Trophoblast cell (in vitro differentiated cells and primary cell): ENCODE measurements at regions not wholly inside any gene's neighbourhood (a gene's known extent, or its start where the extent isn't known, plus 50 kb on each side); places are given as distances from the start of the nearest gene placed in this dataset.
A peak's percentile ranks its signal among the peaks of the same experiment; 100 is the strongest.

Experiments used
- DNase-seq, 2 donors: peaks; one replicate each; pipeline ENCODE4 v3.0.0-alpha.2; 2016
- H2AFZ ChIP-seq: 2 replicates; pipeline ENCODE4 v1.6.1; 2013; ENCODE audit warnings: low read length, moderate library complexity, mild to moderate bottlenecking; ENCODE audit not compliant: insufficient read depth, poor library complexity
- H2AK5ac ChIP-seq: 2 replicates; pipeline ENCODE4 v1.6.1; 2013; ENCODE audit warnings: mild to moderate bottlenecking, low read length
- H2BK120ac ChIP-seq: 2 replicates; pipeline ENCODE4 v1.6.1; 2013; ENCODE audit warnings: low read length, mild to moderate bottlenecking, moderate library complexity; ENCODE audit not compliant: insufficient read depth, poor library complexity
- H2BK12ac ChIP-seq: 2 replicates; pipeline ENCODE4 v1.6.1; 2013; ENCODE audit warnings: mild to moderate bottlenecking, low read length, moderate library complexity
- H2BK5ac ChIP-seq: 2 replicates; pipeline ENCODE4 v1.6.1; 2013; ENCODE audit warnings: low read length, low read depth, moderate library complexity, mild to moderate bottlenecking; ENCODE audit not compliant: poor library complexity
- H3K14ac ChIP-seq: 2 replicates; pipeline ENCODE4 v1.6.1; 2013; ENCODE audit warnings: mild to moderate bottlenecking, low read length
- H3K18ac ChIP-seq: 2 replicates; pipeline ENCODE4 v1.6.1; 2013; ENCODE audit warnings: mild to moderate bottlenecking, low read length
- H3K23ac ChIP-seq: 2 replicates; pipeline ENCODE4 v1.6.1; 2013; ENCODE audit warnings: low read length
- H3K27ac ChIP-seq: 2 replicates; pipeline ENCODE4 v1.5.1; 2013; ENCODE audit warnings: low read depth, mild to moderate bottlenecking, inconsistent platforms, low read length, moderate library complexity
- H3K27me3 ChIP-seq: 2 replicates; pipeline ENCODE4 v1.6.1; 2013; ENCODE audit warnings: inconsistent platforms, mild to moderate bottlenecking, low read length, moderate library complexity; ENCODE audit not compliant: insufficient read depth
- H3K36me3 ChIP-seq, 2 experiments: 1 replicate in 1 of 2; 2 replicates in 1 of 2; pipeline ENCODE4 v1.6.1; 2013; ENCODE audit warnings: low read length in 2 of 2, mild to moderate bottlenecking in 2 of 2, moderate library complexity in 1 of 2; ENCODE audit not compliant: insufficient read depth in 2 of 2, control insufficient read depth in 1 of 2
- H3K4ac ChIP-seq: 2 replicates; pipeline ENCODE4 v1.6.1; 2013; ENCODE audit warnings: low read depth, mild to moderate bottlenecking, low read length, moderate library complexity
- H3K4me1 ChIP-seq, 2 experiments: 1 replicate in 1 of 2; 2 replicates in 1 of 2; pipeline ENCODE4 v1.6.1; 2013; ENCODE audit warnings: low read length in 2 of 2, mild to moderate bottlenecking in 2 of 2, moderate library complexity in 1 of 2; ENCODE audit not compliant: insufficient read depth in 2 of 2, control insufficient read depth in 1 of 2
- H3K4me2 ChIP-seq: 2 replicates; pipeline ENCODE4 v1.6.1; 2013; ENCODE audit warnings: inconsistent platforms, mild to moderate bottlenecking, low read length, moderate library complexity
- H3K4me3 ChIP-seq: 2 replicates; pipeline ENCODE4 v1.5.1; 2013; ENCODE audit warnings: mild to moderate bottlenecking, low read depth, low read length, inconsistent platforms
- H3K79me1 ChIP-seq: one replicate; pipeline ENCODE4 v1.6.1; 2013; ENCODE audit warnings: low read length
- H3K79me2 ChIP-seq: 2 replicates; pipeline ENCODE4 v1.6.1; 2013; ENCODE audit warnings: low read length, mild to moderate bottlenecking; ENCODE audit not compliant: control insufficient read depth, insufficient read depth, poor library complexity
- H3K9ac ChIP-seq: 2 replicates; pipeline ENCODE4 v1.6.1; 2013; ENCODE audit warnings: mild to moderate bottlenecking, low read length
- H3K9me3 ChIP-seq: 2 replicates; pipeline ENCODE4 v1.6.1; 2013; ENCODE audit warnings: low read depth, mild to moderate bottlenecking, control low read depth, inconsistent platforms, low read length; ENCODE audit not compliant: insufficient read depth
- H4K12ac ChIP-seq: 2 replicates; pipeline ENCODE4 v1.6.1; 2013; ENCODE audit warnings: low read depth, mild to moderate bottlenecking, low read length, moderate library complexity
- H4K8ac ChIP-seq: 2 replicates; pipeline ENCODE4 v1.6.1; 2013; ENCODE audit warnings: low read depth, mild to moderate bottlenecking, low read length, moderate library complexity
- H4K91ac ChIP-seq: one replicate; pipeline ENCODE4 v1.6.1; 2013; ENCODE audit warnings: low read depth, mild to moderate bottlenecking, low read length, moderate library complexity
- WGBS: extraction: QIAGEN DNeasy Blood & Tissue Kit; methylation state at CpG from one replicate; pipeline ENCODE4 v1.1.7; 2013; ENCODE audit warnings: missing lambda C conversion rate; ENCODE audit not compliant: insufficient read length, insufficient coverage; ENCODE audit errors: extremely low coverage; 5-methylcytosine and 5-hydroxymethylcytosine counted together

DNA sequence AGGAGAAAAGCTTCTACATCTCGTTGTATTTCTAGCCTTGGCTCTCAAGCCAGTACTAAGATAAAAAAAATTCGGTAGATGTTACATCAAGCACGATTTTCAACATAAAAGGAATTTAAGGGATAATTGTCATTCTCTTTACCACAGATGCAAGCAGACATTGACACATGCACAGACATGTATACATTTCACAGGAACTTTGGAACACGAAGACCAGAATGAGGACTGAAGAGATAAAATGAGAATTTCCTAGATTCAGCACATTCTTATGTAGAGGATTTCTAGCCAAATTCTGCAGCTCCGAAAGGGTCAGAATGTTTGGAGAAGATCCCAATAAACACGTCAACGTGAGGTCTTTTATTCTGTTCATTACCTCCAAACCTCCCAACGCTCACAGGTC is 284.5 kb upstream of the ARGLU1 start:
- H2AK5ac ChIP-seq = no peak overlapping the region
- no peaks in the 10 kb centered on the region for H3K36me3 ChIP-seq
- H2BK120ac ChIP-seq = no peak overlapping the region
- no peak overlapping the region for H3K4ac ChIP-seq
- H4K8ac ChIP-seq = no peak overlapping the region
- no peaks in the 10 kb centered on the region for H3K4me1 ChIP-seq
- DNase-seq = peak in 1 of 2 donors; percentile 46
- H3K18ac ChIP-seq = no peak overlapping the region
- H2BK5ac ChIP-seq = no peak overlapping the region
- no peak overlapping the region for H2BK12ac ChIP-seq
- H2AFZ ChIP-seq = no peak overlapping the region
- H3K79me2 ChIP-seq = no peaks in the 10 kb centered on the region
- no peak overlapping the region for H4K91ac ChIP-seq
- H3K4me2 ChIP-seq = no peak overlapping the region
- H3K27me3 ChIP-seq = no peaks in the 10 kb centered on the region
- H3K79me1 ChIP-seq = peaks cover 2% of the 10 kb centered on the region
- no peak overlapping the region for H3K23ac ChIP-seq
- no peak overlapping the region for H3K4me3 ChIP-seq
- no peak overlapping the region for H3K27ac ChIP-seq
- H4K12ac ChIP-seq = no peak overlapping the region
- no peaks in the 10 kb centered on the region for H3K9me3 ChIP-seq
- no peak overlapping the region for H3K14ac ChIP-seq
- H3K9ac ChIP-seq = no peak overlapping the region
- WGBS = no CpG with 5 or more reads among the region's 8 CpGs

DNA sequence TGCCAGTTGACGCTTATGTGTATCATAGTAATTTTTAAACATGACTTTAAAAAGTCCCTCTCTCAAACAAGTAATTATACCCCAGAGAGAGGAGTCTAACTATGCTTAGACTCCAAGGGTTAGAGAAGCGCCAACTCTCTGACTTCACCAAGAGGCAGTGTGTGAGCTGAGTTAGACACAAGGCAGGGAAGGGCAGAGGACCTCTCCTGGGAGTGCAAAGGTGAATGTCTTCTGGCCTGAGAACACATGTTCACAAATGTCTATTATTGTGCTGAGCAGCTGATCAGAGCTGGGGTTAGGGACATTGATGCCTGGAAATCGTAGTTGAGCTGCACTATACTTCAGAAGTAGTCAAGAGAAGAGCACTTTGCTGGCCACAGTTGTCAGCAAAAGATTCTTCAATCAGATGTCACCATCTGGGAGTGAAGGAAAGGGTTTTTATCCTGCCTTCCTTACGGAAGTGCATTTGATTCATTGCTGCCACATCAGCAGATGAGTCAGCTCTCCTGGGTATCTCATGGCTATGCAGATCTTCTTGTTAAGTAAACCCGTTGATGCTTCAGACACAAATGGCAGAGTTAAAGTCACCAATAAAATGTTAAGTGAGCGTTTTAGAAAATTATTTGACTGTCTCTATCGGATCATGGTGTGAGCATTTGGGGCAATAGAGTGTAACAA is 283.2 kb upstream of the ARGLU1 start:
- no peak overlapping the region for H4K8ac ChIP-seq
- H3K79me2 ChIP-seq = no peaks in the 10 kb centered on the region
- H3K9me3 ChIP-seq = no peaks in the 10 kb centered on the region
- no CpG with 5 or more reads among the region's 7 CpGs for WGBS
- H3K9ac ChIP-seq = no peak overlapping the region
- peaks cover 2% of the 10 kb centered on the region for H3K79me1 ChIP-seq
- no peak overlapping the region for H2BK12ac ChIP-seq
- no peaks in the 10 kb centered on the region for H3K36me3 ChIP-seq
- H3K14ac ChIP-seq = no peak overlapping the region
- no peaks in the 10 kb centered on the region for H3K27me3 ChIP-seq
- H3K4ac ChIP-seq = no peak overlapping the region
- no peak overlapping the region for H4K12ac ChIP-seq
- H2BK120ac ChIP-seq = no peak overlapping the region
- peak in 1 of 2 donors; percentile 22 for DNase-seq
- no peak overlapping the region for H2BK5ac ChIP-seq
- H3K18ac ChIP-seq = no peak overlapping the region
- no peak overlapping the region for H2AFZ ChIP-seq
- no peak overlapping the region for H3K4me2 ChIP-seq
- H3K23ac ChIP-seq = no peak overlapping the region
- H2AK5ac ChIP-seq = no peak overlapping the region
- H3K27ac ChIP-seq = no peak overlapping the region
- H4K91ac ChIP-seq = no peak overlapping the region
- peak overlapping the region; percentile 20 for H3K4me3 ChIP-seq
- no peaks in the 10 kb centered on the region for H3K4me1 ChIP-seq

DNA sequence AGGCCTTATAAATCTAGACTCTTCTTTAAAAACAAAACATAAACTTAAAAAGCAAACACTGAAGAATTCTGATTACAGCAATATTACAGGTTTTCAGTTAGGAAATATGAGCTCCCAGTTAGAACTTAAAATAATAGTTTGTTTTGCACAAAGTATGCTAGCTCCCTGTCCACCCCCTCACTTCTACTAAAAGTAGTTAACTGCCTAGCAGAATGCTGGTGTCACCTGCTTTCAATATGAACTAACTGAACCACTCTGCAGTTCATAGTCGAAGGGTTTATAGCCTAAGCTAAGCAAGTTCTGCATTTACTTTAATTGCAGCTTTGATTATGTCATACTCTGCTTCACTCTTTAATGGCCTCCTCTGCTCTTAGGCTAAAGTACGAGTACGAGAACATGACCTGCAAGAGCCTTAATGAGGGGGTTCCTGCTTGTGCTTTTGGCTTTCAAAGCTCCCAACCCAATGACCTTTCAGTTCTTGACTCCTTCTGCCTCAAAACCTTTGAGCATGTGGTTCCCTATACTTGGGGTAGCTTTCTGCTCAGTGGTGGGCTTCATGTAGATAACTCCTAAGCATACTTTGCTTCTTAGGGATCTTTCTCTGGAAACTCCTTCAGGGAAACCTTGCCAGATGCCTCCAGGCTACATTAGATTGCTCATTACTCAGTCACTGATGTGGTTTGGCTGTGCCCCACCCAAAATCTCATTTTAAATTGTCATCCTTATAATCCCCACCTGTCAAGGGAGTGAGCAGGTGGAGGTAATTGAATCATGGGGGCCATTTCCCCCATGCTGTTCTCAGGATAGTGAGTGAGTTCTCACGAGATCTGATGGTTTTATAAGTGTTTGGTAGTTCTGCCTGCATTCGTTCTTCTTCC is 278.9 kb upstream of the ARGLU1 start:
- Histone ChIP-seq H3K79me2 (no peaks in the 10 kb centered on the region), H4K8ac (no peak overlapping the region), H4K12ac (no peak overlapping the region), H3K18ac (no peak overlapping the region), H2AFZ (no peak overlapping the region), H3K27ac (no peak overlapping the region), H3K79me1 (peaks cover 2% of the 10 kb centered on the region), H3K23ac (no peak overlapping the region), H3K4me3 (no peak overlapping the region), H3K27me3 (no peaks in the 10 kb centered on the region), H3K9ac (no peak overlapping the region), H3K4ac (no peak overlapping the region), H2BK120ac (no peak overlapping the region), H4K91ac (no peak overlapping the region), H3K4me2 (no peak overlapping the region), H3K14ac (no peak overlapping the region), H3K9me3 (no peaks in the 10 kb centered on the region), H2BK5ac (no peak overlapping the region), H2BK12ac (no peak overlapping the region), H3K36me3 (no peaks in the 10 kb centered on the region), H2AK5ac (no peak overlapping the region), H3K4me1 (no peaks in the 10 kb centered on the region)
- WGBS = no CpG with 5 or more reads among the region's 5 CpGs
- no peak for DNase-seq

DNA sequence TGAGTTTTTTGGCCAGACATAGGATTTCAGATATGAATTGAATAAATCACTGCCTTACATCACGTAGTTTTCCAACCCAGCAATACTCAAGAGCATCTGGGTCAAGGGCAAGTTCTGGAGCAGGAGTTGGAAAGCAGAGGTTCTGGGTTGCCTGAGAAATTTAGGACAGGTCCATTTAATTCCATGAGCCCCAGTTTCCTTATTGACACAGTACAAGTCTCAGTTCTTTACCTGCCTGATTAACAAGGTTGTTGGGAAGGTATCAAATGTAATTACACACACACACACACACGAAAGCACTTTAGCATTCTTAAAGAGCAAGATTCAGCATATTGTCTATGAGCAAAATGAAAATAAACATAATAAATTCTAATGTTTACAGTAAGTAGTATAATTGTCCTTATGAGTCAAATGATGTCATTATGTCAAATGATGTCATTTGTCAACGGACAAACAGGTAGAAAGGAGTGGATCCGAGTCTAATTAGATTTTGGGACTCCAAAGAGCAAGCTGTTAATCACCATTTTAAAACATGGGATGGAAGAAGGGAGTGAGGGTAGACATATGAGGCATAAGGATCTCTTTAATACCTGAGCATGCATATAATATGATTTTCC is 268.4 kb upstream of the ARGLU1 start:
- no CpG with 5 or more reads among the region's 4 CpGs for WGBS
- Histone ChIP-seq H3K36me3 (no peaks in the 10 kb centered on the region), H3K14ac (no peak overlapping the region), H2BK5ac (no peak overlapping the region), H3K4me1 (no peaks in the 10 kb centered on the region), H2AFZ (no peak overlapping the region), H3K18ac (no peak overlapping the region), H3K27ac (no peak overlapping the region), H4K12ac (no peak overlapping the region), H3K79me1 (no peaks in the 10 kb centered on the region), H2BK12ac (no peak overlapping the region), H3K4me3 (no peak overlapping the region), H3K79me2 (no peaks in the 10 kb centered on the region), H2BK120ac (no peak overlapping the region), H4K8ac (no peak overlapping the region), H3K4me2 (no peak overlapping the region), H3K4ac (no peak overlapping the region), H3K27me3 (no peaks in the 10 kb centered on the region), H3K9me3 (peaks cover 3% of the 10 kb centered on the region), H4K91ac (no peak overlapping the region), H2AK5ac (no peak overlapping the region), H3K23ac (no peak overlapping the region), H3K9ac (no peak overlapping the region)
- no peak for DNase-seq
